ENCODE measurements at regions not wholly inside any gene's neighbourhood (a gene's known extent, or its start where the extent isn't known, plus 50 kb on each side); places are given as distances from the start of the nearest gene placed in this dataset.

DNA sequence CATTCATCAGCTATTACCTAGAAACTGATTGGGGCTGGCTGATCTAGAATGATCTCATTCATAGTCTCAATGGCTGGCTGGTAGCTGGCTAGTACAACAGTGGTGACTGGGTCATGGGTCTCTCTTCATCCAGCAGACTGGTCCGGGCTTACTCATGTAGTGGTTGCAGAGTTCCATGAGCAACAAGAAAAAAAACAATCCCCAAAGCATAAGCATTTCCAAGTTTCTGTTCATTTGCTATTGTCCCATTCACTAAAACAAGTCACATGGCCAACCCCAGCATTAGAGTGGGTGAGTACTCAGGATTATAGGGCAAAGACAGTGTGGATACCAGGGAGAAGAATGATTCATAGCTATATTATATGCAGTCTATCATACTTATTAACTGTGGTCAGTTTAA, 85.2 kb upstream of the SEMA3C start:
- TF ChIP-seq, protein P1, sequence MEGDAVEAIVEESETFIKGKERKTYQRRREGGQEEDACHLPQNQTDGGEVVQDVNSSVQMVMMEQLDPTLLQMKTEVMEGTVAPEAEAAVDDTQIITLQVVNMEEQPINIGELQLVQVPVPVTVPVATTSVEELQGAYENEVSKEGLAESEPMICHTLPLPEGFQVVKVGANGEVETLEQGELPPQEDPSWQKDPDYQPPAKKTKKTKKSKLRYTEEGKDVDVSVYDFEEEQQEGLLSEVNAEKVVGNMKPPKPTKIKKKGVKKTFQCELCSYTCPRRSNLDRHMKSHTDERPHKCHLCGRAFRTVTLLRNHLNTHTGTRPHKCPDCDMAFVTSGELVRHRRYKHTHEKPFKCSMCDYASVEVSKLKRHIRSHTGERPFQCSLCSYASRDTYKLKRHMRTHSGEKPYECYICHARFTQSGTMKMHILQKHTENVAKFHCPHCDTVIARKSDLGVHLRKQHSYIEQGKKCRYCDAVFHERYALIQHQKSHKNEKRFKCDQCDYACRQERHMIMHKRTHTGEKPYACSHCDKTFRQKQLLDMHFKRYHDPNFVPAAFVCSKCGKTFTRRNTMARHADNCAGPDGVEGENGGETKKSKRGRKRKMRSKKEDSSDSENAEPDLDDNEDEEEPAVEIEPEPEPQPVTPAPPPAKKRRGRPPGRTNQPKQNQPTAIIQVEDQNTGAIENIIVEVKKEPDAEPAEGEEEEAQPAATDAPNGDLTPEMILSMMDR (IDR thresholded peaks at IDR 0.05) = no peak
- no peak for TF ChIP-seq POLR2A (IDR thresholded peaks at IDR 0.05)

Measured in ovary (tissue), 3 donors.